ENCODE measurements at regions not wholly inside any gene's neighbourhood (a gene's known extent, or its start where the extent isn't known, plus 50 kb on each side); places are given as distances from the start of the nearest gene placed in this dataset.

DNA sequence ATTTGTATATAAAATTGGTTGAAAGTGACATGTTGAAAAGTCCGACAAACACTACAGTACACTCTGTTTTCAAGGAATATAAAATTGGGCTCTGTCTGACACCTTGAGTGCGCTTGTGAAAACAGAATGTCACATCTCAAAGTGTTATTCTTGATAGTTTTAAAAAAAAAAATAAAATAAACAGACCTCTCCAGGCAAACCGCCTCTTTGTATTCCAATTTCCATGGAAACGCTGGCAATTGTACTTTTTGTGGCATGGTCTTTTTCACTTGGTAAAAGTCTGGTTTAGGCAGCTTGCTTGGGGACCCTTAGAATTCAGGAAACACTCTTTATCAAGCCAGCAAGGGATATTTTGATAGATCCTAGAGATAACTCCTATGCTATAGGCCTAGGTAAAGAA is 302.5 kb downstream of the RAB28 start:
- DNase-seq = no peak
- Histone ChIP-seq H3K27me3 (no peaks in the 10 kb centered on the region), H3K4me3 (no peak overlapping the region), H3K9me3 (no peaks in the 10 kb centered on the region), H3K36me3 (no peaks in the 10 kb centered on the region), H3K4me1 (no peaks in the 10 kb centered on the region), H3K27ac (no peak overlapping the region)
- TF ChIP-seq, protein P1, sequence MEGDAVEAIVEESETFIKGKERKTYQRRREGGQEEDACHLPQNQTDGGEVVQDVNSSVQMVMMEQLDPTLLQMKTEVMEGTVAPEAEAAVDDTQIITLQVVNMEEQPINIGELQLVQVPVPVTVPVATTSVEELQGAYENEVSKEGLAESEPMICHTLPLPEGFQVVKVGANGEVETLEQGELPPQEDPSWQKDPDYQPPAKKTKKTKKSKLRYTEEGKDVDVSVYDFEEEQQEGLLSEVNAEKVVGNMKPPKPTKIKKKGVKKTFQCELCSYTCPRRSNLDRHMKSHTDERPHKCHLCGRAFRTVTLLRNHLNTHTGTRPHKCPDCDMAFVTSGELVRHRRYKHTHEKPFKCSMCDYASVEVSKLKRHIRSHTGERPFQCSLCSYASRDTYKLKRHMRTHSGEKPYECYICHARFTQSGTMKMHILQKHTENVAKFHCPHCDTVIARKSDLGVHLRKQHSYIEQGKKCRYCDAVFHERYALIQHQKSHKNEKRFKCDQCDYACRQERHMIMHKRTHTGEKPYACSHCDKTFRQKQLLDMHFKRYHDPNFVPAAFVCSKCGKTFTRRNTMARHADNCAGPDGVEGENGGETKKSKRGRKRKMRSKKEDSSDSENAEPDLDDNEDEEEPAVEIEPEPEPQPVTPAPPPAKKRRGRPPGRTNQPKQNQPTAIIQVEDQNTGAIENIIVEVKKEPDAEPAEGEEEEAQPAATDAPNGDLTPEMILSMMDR (IDR thresholded peaks at IDR 0.05) = no peak
- no peak for TF ChIP-seq POLR2A (IDR thresholded peaks at IDR 0.05)
- intact Hi-C loops (cut with DNase I; ENCODE audit: low total_unique reads) = no loop called here

DNA sequence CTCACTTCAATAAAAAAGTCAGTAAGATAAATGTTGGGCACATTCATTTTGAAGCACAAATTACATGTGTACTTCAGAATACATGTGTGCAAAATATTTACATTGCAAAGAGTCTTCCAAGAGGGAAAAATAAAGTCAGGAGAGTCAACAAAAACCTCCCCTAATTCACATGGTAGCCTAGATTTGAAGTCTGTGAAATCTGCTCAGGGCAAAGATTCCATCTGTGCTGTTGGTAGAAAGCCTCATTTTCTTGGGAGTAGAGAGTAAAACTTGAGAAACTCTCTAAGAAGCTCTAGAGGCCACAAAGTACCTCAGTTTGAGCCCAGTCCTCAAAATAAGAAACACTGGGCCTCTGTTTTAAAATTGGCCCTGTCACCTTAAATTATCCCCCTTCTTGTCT is 303.4 kb downstream of the RAB28 start:
- Histone ChIP-seq H3K27ac (no peak overlapping the region), H3K4me3 (no peak overlapping the region), H3K9me3 (no peaks in the 10 kb centered on the region), H3K27me3 (no peaks in the 10 kb centered on the region), H3K36me3 (no peaks in the 10 kb centered on the region), H3K4me1 (no peaks in the 10 kb centered on the region)
- intact Hi-C loops (cut with DNase I; ENCODE audit: low total_unique reads) = no loop called here
- TF ChIP-seq, protein P1 (IDR thresholded peaks at IDR 0.05) = no peak
- TF ChIP-seq POLR2A (IDR thresholded peaks at IDR 0.05) = no peak
- DNase-seq = no peak

GRCh38 chr4:13178621-13179020 is 305.5 kb downstream of the RAB28 start:
- Histone ChIP-seq H3K27me3 (no peaks in the 10 kb centered on the region), H3K4me1 (no peaks in the 10 kb centered on the region), H3K36me3 (no peaks in the 10 kb centered on the region), H3K27ac (no peak overlapping the region), H3K4me3 (no peak overlapping the region), H3K9me3 (no peaks in the 10 kb centered on the region)
- intact Hi-C loops (cut with DNase I; ENCODE audit: low total_unique reads) = no loop called here
- TF ChIP-seq, protein P1 (IDR thresholded peaks at IDR 0.05) = no peak
- TF ChIP-seq POLR2A (IDR thresholded peaks at IDR 0.05) = no peak
- DNase-seq = no peak

- no peak overlapping the region for H3K4me3 ChIP-seq
- H3K36me3 ChIP-seq = no peaks in the 10 kb centered on the region
- H3K27ac ChIP-seq = no peak overlapping the region
- no peaks in the 10 kb centered on the region for H3K27me3 ChIP-seq
- intact Hi-C loops (cut with DNase I; ENCODE audit: low total_unique reads) = no loop called here
- no peak for DNase-seq
- no peaks in the 10 kb centered on the region for H3K9me3 ChIP-seq
- no peak for TF ChIP-seq POLR2A (IDR thresholded peaks at IDR 0.05)
- TF ChIP-seq, protein P1 (IDR thresholded peaks at IDR 0.05) = no peak
- no peaks in the 10 kb centered on the region for H3K4me1 ChIP-seq
Measured at GRCh38 chr4:13176741-13177142, 307.4 kb downstream of the RAB28 start.

DNA sequence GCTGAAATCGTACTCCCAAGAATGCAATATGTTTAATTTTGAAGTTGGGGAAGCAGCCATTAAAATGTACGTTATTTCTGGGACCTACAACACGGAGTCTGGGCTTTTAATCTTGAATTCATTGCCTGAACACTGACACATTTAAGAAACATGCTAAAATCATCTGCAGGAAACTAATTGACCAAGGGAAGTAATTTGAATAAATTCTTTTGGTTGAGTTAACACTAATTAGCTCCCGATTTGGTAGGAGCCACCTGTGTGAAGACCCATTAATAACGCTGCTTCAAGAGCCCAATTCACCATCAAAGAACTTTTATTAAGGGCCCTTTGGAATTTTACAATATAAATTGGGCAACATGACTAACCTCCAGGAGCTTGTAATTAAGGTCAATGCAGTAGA is 309.2 kb downstream of the RAB28 start:
- H3K36me3 ChIP-seq = no peaks in the 10 kb centered on the region
- H3K27me3 ChIP-seq = no peaks in the 10 kb centered on the region
- intact Hi-C loops (cut with DNase I; ENCODE audit: low total_unique reads) = no loop called here
- TF ChIP-seq POLR2A (IDR thresholded peaks at IDR 0.05) = no peak
- TF ChIP-seq, protein P1 (IDR thresholded peaks at IDR 0.05) = no peak
- no peak overlapping the region for H3K4me3 ChIP-seq
- H3K9me3 ChIP-seq = no peaks in the 10 kb centered on the region
- no peaks in the 10 kb centered on the region for H3K4me1 ChIP-seq
- no peak for DNase-seq
- peak overlapping the region; percentile 60 for H3K27ac ChIP-seq
